T-cell (primary cell): ENCODE measurements at regions not wholly inside any gene's neighbourhood (a gene's known extent, or its start where the extent isn't known, plus 50 kb on each side); places are given as distances from the start of the nearest gene placed in this dataset.

Experiments
- ATAC-seq, 4 experiments: fragments of 200-7000 bp in 3 of 4; fragments of 150-1000 bp in 1 of 4; cut with Tn5 transposase; replicated peaks in 1 of 4; 1 replicate in 3 of 4; 2 replicates in 1 of 4; pipeline ENCODE4 v1.10.0; 2021; ENCODE audit warnings: moderate library complexity in 3 of 4, mild to moderate bottlenecking in 2 of 4, moderate number of reproducible peaks in 1 of 4
- CTCF ChIA-PET, 2 donors: fragments of 300-600 bp; sonication (Branson Sonifier 250); formaldehyde crosslinking; loops; one replicate each; lab custom pipeline; 2022; ENCODE audit warnings: antibody characterized with exemption in 2 of 2; lab: Charles Lee
- POLR2A ChIA-PET, 2 donors: fragments of 300-600 bp; sonication (Branson Sonifier 250); formaldehyde crosslinking; loops; one replicate each; lab custom pipeline; 2022; ENCODE audit warnings: antibody characterized with exemption in 2 of 2; lab: Charles Lee
- DNase-seq, 35 experiments: peaks; one replicate each; pipeline versions ENCODE4 v3.0.0 to v3.0.0-alpha.2; 2013 to 2023
- H3K27ac ChIP-seq: one replicate; pipeline ENCODE4 v1.5.1; 2013; ENCODE audit warnings: low read length
- H3K27me3 ChIP-seq, 2 experiments: replicated peaks in 1 of 2; 1 replicate in 1 of 2; 2 replicates in 1 of 2; pipeline versions ENCODE4 v1.6.1 to v1.7.0; 2013; ENCODE audit warnings: low read length in 1 of 2, mixed read lengths in 1 of 2; ENCODE audit not compliant: control insufficient read depth in 2 of 2, insufficient read depth in 2 of 2; ENCODE audit errors: extremely low read depth in 1 of 2
- H3K36me3 ChIP-seq, 2 donors: 1 replicate in 1 of 2; 2 replicates in 1 of 2; pipeline versions ENCODE4 v1.6.1 to v1.7.0; 2013; ENCODE audit warnings: low read length in 1 of 2; ENCODE audit not compliant: control insufficient read depth in 2 of 2, insufficient read depth in 1 of 2; ENCODE audit errors: extremely low read depth in 1 of 2
- H3K4me1 ChIP-seq, 2 experiments: 1 replicate in 1 of 2; 2 replicates in 1 of 2; pipeline versions ENCODE4 v1.6.1 to v1.7.0; 2013; ENCODE audit warnings: low read length in 2 of 2, mixed read lengths in 1 of 2; ENCODE audit not compliant: insufficient read depth in 2 of 2, control insufficient read depth in 1 of 2; ENCODE audit errors: extremely low read depth in 1 of 2
- H3K4me3 ChIP-seq, 2 donors: 1 replicate in 1 of 2; 2 replicates in 1 of 2; pipeline versions ENCODE4 v1.5.1 to v1.7.0; 2013; ENCODE audit warnings: mild to moderate bottlenecking in 2 of 2, low read length in 1 of 2, moderate library complexity in 1 of 2; ENCODE audit not compliant: control insufficient read depth in 1 of 2; ENCODE audit errors: extremely low read depth in 1 of 2
- H3K9me3 ChIP-seq: 2 replicates; pipeline ENCODE4 v1.7.0; 2013
- H3K27ac Mint-ChIP-seq, 2 donors: one replicate each; pipeline ENCODE4 v1.8.0; 2020 to 2021; ENCODE audit warnings: mild to moderate bottlenecking in 2 of 2, mixed read lengths in 2 of 2
- H3K27me3 Mint-ChIP-seq, 2 donors: one replicate each; pipeline ENCODE4 v1.8.0; 2021 to 2022; ENCODE audit warnings: mixed read lengths in 2 of 2
- H3K36me3 Mint-ChIP-seq: one replicate; pipeline ENCODE4 v1.8.0; 2021; ENCODE audit warnings: mixed read lengths
- H3K4me1 Mint-ChIP-seq, 3 donors: one replicate each; pipeline ENCODE4 v1.8.0; 2020 to 2022; ENCODE audit warnings: mixed read lengths in 3 of 3, mild to moderate bottlenecking in 1 of 3
- H3K4me3 Mint-ChIP-seq, 3 donors: one replicate each; pipeline ENCODE4 v1.8.0; 2020 to 2022; ENCODE audit warnings: mild to moderate bottlenecking in 3 of 3, mixed read lengths in 3 of 3, moderate library complexity in 3 of 3
- H3K9me3 Mint-ChIP-seq, 3 donors: one replicate each; pipeline ENCODE4 v1.8.0; 2020 to 2022; ENCODE audit warnings: mixed read lengths in 3 of 3
- WGBS: methylation state at CpG from one replicate; pipeline ENCODE4 v1.1.5; 2013; ENCODE audit warnings: missing lambda C conversion rate; ENCODE audit not compliant: insufficient coverage; 5-methylcytosine and 5-hydroxymethylcytosine counted together

DNA sequence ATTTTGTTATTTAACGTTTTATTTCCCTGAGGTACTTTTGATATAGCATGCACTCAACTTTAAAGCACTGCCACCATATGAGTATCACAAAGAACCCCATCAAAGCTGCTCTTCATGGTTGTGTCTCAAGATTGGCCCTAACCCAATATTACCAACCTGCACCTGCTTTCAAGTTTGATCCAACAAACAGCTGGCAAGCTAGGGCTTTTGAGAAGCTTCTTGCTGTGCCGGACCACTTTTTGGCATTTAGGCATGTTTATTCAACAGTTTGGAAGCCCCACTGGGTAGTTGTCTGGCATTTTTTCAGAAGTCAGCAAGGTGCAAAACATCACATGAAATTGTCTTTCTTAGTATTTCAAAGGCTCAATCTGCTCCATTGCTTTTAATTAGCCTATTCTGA, 137.2 kb upstream of the PLEKHA5 start:
- Histone ChIP-seq H3K27ac (no peak overlapping the region), H3K4me1 (no peaks in the 10 kb centered on the region), H3K27me3 (no peaks in the 10 kb centered on the region), H3K9me3 (no peaks in the 10 kb centered on the region), H3K36me3 (no peaks in the 10 kb centered on the region), H3K4me3 (no peak overlapping the region)
- ChIA-PET CTCF (interaction anchor here in 1 of 2 donors (0.6 kb wide), 1 partner anchor 667 kb away, joined by 3 read pairs; no protein-coding TSS in a partner anchor), POLR2A (no interaction called here)
- peaks cover 0 to 5% (median 0%) of the 10 kb centered on the region in 3 donors for H3K9me3 Mint-ChIP-seq
- ATAC-seq (no peak), DNase-seq (no peak)
- H3K4me3 Mint-ChIP-seq = no peak overlapping the region
- no peak overlapping the region for H3K27ac Mint-ChIP-seq
- H3K27me3 Mint-ChIP-seq = no peaks in the 10 kb centered on the region
- WGBS = 100% methylated on average over 1 of the region's 2 CpGs
- no peaks in the 10 kb centered on the region for H3K36me3 Mint-ChIP-seq
- no peaks in the 10 kb centered on the region for H3K4me1 Mint-ChIP-seq

GRCh38 chr12:18998343-18999261, 130.9 kb upstream of the PLEKHA5 start:
- no peaks in the 10 kb centered on the region for H3K4me1 Mint-ChIP-seq
- no peak for ATAC-seq
- H3K4me3 ChIP-seq = no peak overlapping the region
- no peak overlapping the region for H3K4me3 Mint-ChIP-seq
- 71% methylated on average over 5 of the region's 9 CpGs for WGBS
- no peaks in the 10 kb centered on the region for H3K27me3 ChIP-seq
- H3K36me3 Mint-ChIP-seq = no peaks in the 10 kb centered on the region
- ChIA-PET POLR2A (no interaction called here), CTCF (no interaction called here)
- H3K9me3 Mint-ChIP-seq = peaks cover 0 to 6% (median 4%) of the 10 kb centered on the region in 3 donors
- H3K27me3 Mint-ChIP-seq = no peaks in the 10 kb centered on the region
- H3K4me1 ChIP-seq = no peaks in the 10 kb centered on the region
- H3K9me3 ChIP-seq = no peaks in the 10 kb centered on the region
- H3K36me3 ChIP-seq = no peaks in the 10 kb centered on the region
- DNase-seq = no peak
- no peak overlapping the region for H3K27ac Mint-ChIP-seq
- no peak overlapping the region for H3K27ac ChIP-seq

DNA sequence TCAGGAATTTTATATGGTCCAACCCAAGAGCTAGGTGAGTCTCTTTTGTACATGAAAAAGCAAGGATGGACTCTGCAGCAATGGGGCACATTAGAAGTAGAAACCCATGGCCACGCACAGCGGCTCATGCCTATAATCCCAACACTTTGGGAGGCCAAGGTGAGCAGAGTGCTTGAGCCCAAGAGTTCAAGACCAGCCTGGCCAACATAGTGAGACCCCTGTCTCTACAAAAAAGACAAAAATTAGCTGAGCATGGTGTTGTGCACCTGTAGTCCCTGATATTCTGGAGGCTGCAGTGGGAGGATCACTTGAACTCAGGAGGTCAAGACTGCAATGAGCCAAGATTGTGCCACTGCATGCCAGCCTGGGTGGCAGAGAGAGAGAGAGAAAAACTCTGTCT, 128.7 kb upstream of the PLEKHA5 start:
- Histone ChIP-seq H3K36me3 (no peaks in the 10 kb centered on the region), H3K27ac (no peak overlapping the region), H3K27me3 (no peaks in the 10 kb centered on the region), H3K4me1 (no peaks in the 10 kb centered on the region), H3K4me3 (no peak overlapping the region), H3K9me3 (no peaks in the 10 kb centered on the region)
- H3K36me3 Mint-ChIP-seq = no peaks in the 10 kb centered on the region
- no peaks in the 10 kb centered on the region for H3K27me3 Mint-ChIP-seq
- POLR2A ChIA-PET = no interaction called here
- CTCF ChIA-PET = interaction anchor here in 1 of 2 donors (0.7 kb wide), 1 partner anchor 47 kb away, joined by 3 read pairs; no protein-coding TSS in a partner anchor
- H3K27ac Mint-ChIP-seq = no peak overlapping the region
- H3K4me3 Mint-ChIP-seq = no peak overlapping the region
- ATAC-seq = no peak
- no peak for DNase-seq
- H3K9me3 Mint-ChIP-seq = peaks cover 0 to 6% (median 4%) of the 10 kb centered on the region in 3 donors
- no peaks in the 10 kb centered on the region for H3K4me1 Mint-ChIP-seq
- 88% methylated on average over 2 of the region's 2 CpGs for WGBS

DNA sequence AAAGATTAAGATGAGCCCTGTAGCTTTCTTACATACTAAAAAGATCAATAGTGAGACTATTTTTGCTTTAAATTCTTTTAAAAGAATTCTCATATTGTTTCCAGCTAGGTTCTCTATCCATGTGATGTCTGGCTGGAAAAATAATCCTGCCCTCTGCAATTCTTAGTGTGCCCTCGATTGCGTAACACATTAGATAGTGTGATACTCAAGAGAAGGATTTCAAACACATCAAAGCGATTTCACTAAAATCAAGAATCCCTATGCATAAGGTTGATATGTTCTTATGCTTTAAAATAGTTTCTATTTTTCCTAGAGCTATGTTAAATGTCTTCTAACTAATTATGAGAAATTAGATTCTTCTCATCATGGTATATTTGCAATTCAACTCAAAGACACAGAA, 127.3 kb upstream of the PLEKHA5 start:
- Histone ChIP-seq H3K4me3 (no peak overlapping the region), H3K4me1 (no peaks in the 10 kb centered on the region), H3K9me3 (no peaks in the 10 kb centered on the region), H3K27ac (no peak overlapping the region), H3K36me3 (no peaks in the 10 kb centered on the region), H3K27me3 (no peaks in the 10 kb centered on the region)
- no peak overlapping the region for H3K27ac Mint-ChIP-seq
- DNase-seq = no peak
- no peak overlapping the region for H3K4me3 Mint-ChIP-seq
- no peaks in the 10 kb centered on the region for H3K4me1 Mint-ChIP-seq
- no peak for ATAC-seq
- no CpG with 5 or more reads among the region's 3 CpGs for WGBS
- ChIA-PET CTCF (no interaction called here), POLR2A (no interaction called here)
- peaks cover 0 to 4% (median 2%) of the 10 kb centered on the region in 3 donors for H3K9me3 Mint-ChIP-seq
- H3K36me3 Mint-ChIP-seq = no peaks in the 10 kb centered on the region
- no peaks in the 10 kb centered on the region for H3K27me3 Mint-ChIP-seq

DNA sequence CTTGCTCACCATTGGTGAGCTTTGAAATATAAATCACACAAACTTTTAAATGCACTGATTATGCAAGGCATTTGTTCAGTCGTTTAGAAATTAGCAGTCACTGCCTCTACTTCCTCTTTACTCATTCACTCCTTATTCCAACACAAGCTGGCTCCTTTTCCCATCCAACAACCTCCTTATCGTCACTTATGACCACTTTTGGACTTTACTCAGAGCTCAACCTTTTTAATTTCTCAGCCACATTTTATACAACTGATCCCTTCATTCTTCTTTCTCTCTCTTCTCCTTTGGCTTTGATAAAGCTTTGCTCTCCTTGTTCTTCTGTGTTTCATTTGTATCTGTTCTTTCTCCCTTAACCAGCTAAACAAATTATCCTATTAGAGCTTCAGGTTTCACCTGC, 126.4 kb upstream of the PLEKHA5 start:
- Histone ChIP-seq H3K4me1 (no peaks in the 10 kb centered on the region), H3K36me3 (no peaks in the 10 kb centered on the region), H3K27me3 (no peaks in the 10 kb centered on the region), H3K9me3 (no peaks in the 10 kb centered on the region), H3K27ac (no peak overlapping the region), H3K4me3 (no peak overlapping the region)
- POLR2A ChIA-PET = no interaction called here
- peaks cover 0 to 2% (median 0%) of the 10 kb centered on the region in 3 donors for H3K9me3 Mint-ChIP-seq
- no peaks in the 10 kb centered on the region for H3K27me3 Mint-ChIP-seq
- CTCF ChIA-PET = no interaction called here
- H3K36me3 Mint-ChIP-seq = no peaks in the 10 kb centered on the region
- DNase-seq (no peak), ATAC-seq (no peak)
- H3K4me1 Mint-ChIP-seq = no peaks in the 10 kb centered on the region
- no peak overlapping the region for H3K4me3 Mint-ChIP-seq
- 67% methylated on average over 2 of the region's 2 CpGs for WGBS
- no peak overlapping the region for H3K27ac Mint-ChIP-seq

- ChIA-PET CTCF (no interaction called here), POLR2A (interaction anchor here in 1 of 2 donors (0.9 kb wide), 1 partner anchor 16 kb away, joined by 3 read pairs; no protein-coding TSS in a partner anchor)
- no peak for ATAC-seq
- no peaks in the 10 kb centered on the region for H3K9me3 Mint-ChIP-seq
- H3K4me1 Mint-ChIP-seq = no peaks in the 10 kb centered on the region
- no peak overlapping the region for H3K4me3 Mint-ChIP-seq
- H3K4me3 ChIP-seq = no peak overlapping the region
- DNase-seq = no peak
- H3K27ac Mint-ChIP-seq = no peak overlapping the region
- no peak overlapping the region for H3K27ac ChIP-seq
- no peaks in the 10 kb centered on the region for H3K27me3 ChIP-seq
- no peaks in the 10 kb centered on the region for H3K36me3 Mint-ChIP-seq
- 55% methylated on average over 3 of the region's 4 CpGs for WGBS
- H3K27me3 Mint-ChIP-seq = no peaks in the 10 kb centered on the region
- H3K9me3 ChIP-seq = no peaks in the 10 kb centered on the region
- H3K36me3 ChIP-seq = no peaks in the 10 kb centered on the region
- no peaks in the 10 kb centered on the region for H3K4me1 ChIP-seq
Measured at GRCh38 chr12:19003987-19004619, 125.4 kb upstream of the PLEKHA5 start.
